ENCODE measurements at regions not wholly inside any gene's neighbourhood (a gene's known extent, or its start where the extent isn't known, plus 50 kb on each side); places are given as distances from the start of the nearest gene placed in this dataset.
"Not testable (repeated sequence)": the region's sequence is repeated elsewhere in the genome, so short reads cannot be mapped to it uniquely, and the experiment has no call there.

DNA sequence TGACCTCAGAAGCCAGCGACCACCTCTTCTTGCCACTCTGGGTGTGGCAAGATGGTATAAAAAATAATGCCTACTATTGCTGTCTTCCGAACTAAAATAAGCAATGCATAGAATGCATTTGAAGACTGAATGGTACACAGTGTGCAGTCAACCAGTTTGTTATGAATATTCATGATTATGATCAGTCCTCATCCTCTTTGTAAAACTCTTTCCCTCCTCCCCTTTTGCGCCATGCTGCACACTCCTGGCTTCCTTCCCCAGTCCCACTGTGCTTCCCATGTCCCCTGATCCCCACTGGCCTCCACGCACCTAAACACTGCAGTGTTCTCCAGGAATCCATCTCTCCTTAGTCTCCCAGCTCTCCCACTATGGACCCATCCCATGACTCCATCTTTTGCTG, 348.0 kb downstream of the SOX9 start:
- ATAC-seq (ENCODE audit: low FRiP score) = no peak
- TF ChIP-seq, protein P1, sequence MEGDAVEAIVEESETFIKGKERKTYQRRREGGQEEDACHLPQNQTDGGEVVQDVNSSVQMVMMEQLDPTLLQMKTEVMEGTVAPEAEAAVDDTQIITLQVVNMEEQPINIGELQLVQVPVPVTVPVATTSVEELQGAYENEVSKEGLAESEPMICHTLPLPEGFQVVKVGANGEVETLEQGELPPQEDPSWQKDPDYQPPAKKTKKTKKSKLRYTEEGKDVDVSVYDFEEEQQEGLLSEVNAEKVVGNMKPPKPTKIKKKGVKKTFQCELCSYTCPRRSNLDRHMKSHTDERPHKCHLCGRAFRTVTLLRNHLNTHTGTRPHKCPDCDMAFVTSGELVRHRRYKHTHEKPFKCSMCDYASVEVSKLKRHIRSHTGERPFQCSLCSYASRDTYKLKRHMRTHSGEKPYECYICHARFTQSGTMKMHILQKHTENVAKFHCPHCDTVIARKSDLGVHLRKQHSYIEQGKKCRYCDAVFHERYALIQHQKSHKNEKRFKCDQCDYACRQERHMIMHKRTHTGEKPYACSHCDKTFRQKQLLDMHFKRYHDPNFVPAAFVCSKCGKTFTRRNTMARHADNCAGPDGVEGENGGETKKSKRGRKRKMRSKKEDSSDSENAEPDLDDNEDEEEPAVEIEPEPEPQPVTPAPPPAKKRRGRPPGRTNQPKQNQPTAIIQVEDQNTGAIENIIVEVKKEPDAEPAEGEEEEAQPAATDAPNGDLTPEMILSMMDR (IDR thresholded peaks at IDR 0.05) = no peak

DNA sequence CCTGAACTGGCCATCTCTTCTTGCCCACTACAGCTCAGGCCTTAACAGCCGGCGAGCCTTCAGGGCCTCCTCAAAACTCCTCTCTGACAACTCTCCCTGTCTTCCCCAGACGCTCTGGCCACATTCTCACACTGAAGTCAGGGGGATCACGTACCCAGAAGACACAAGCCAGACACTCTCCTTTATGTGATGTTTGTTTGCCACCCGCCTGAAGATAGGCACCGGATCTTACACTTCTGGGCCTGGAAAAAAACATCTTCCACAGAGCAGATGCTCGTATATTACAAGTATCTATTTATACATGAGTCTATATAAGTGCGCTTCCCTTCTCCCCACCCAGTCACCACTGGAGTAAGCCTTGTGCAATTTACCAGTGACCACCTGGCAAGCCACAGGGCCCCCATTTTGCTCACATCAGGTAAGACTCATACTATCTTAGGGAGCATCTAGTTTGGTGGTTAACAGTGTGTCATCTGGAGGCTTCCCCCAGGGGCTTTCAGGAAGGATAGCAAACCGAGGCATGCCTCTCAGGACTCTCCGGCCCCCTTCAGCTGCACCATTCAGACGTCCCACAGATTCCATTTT, 349.4 kb downstream of the SOX9 start:
- ATAC-seq (ENCODE audit: low FRiP score) = no peak
- no peak for DNase-seq (ENCODE audit: low spot score)
- TF ChIP-seq, protein P1 (IDR thresholded peaks at IDR 0.05) = no peak

More for the DNA sequence above, 348.0 kb downstream of the SOX9 start:
- no peak for DNase-seq (ENCODE audit: low spot score)

DNA sequence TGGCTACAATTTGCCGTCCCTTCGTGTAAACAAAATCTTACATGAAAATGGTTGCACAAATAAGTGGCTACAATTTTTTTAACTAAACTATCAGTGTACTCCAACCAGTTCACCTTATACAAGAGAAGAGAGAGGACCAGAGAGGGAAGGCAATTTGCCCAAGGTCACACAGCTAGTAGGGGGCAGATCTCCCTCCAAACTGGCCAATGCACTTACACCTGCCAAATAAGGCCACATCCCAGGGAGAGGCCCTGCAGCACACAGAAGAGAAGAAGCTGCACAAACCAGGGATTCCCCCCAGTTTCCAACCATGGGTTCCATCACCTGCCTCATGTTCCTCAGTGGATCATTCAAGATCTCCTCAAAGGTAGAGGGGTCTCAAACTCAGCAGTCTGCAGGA, 349.9 kb downstream of the SOX9 start:
- no peak for ATAC-seq (ENCODE audit: low FRiP score)
- TF ChIP-seq, protein P1 (IDR thresholded peaks at IDR 0.05) = no peak

GRCh38 chr17:72471296-72471695, 350.5 kb downstream of the SOX9 start:
- no peak for DNase-seq (ENCODE audit: low spot score)
- TF ChIP-seq, protein P1 (IDR thresholded peaks at IDR 0.05) = no peak
- ATAC-seq (ENCODE audit: low FRiP score) = no peak

More for the DNA sequence above, 349.9 kb downstream of the SOX9 start:
- DNase-seq (ENCODE audit: low spot score) = no peak

DNA sequence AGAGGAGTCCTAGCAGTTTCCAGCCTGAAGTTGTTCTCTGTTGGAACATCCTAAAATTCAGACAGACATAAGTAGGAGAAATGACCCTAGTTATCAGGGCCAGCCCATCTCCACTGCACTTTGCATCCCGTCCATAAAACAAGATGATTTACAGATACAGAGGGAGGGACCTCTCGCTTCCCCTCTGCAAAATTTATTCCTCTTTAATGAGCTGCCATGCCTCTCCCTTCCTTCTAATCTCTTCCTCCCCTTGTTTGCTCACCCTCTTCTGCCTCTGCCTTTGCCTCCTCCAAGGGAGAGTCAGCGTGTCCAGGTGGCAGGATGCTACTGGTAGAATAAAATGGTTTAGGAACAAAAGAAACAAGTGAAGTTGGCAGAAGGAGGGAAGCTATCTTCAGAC, 351.3 kb downstream of the SOX9 start:
- ATAC-seq (ENCODE audit: low FRiP score) = no peak
- no peak for DNase-seq (ENCODE audit: low spot score)
- TF ChIP-seq, protein P1 (IDR thresholded peaks at IDR 0.05) = no peak

DNA sequence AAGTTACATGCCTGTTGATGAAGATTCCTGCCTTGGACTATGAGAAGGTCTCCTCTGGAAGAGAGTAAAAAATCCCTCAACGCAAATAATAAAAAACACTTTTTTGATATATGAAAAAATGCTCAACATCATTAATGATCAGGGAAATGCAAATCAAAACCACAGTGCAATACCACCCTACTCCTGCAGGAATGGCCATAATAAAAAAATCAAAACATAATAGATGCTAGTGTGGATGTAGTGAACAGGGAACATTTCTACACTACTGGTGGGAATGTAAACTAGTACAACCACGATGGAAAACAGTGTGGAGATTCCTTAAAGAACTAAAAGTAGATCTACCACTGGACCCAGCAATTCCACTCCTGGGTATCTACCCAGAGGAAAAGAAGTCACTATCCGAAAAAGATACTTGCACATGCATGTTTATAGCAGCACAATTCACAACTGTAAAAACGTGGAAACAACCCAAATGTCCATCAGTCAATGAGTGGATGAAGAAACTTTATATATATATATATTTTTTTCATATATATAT, 352.1 kb downstream of the SOX9 start:
- DNase-seq (ENCODE audit: low spot score); ATAC-seq (ENCODE audit: low FRiP score): not testable (repeated sequence)

- ATAC-seq (ENCODE audit: low FRiP score) = no peak
- DNase-seq (ENCODE audit: low spot score) = no peak
- TF ChIP-seq, protein P1 (IDR thresholded peaks at IDR 0.05) = no peak
These were observed 353.4 kb downstream of the SOX9 start for GRCh38 chr17:72474243-72474642.
